Brain microvascular endothelial cell (primary cell): ENCODE measurements at regions not wholly inside any gene's neighbourhood (a gene's known extent, or its start where the extent isn't known, plus 50 kb on each side); places are given as distances from the start of the nearest gene placed in this dataset.

Experiments used
- DNase-seq: peaks from one replicate; pipeline ENCODE4 v3.0.0-alpha.2; 2020
- H3K27ac ChIP-seq: fragments of 250-450 bp; sonication (Bioruptor Pico); 2 replicates; pipeline ENCODE4 v1.5.1; 2020; ENCODE audit warnings: mild to moderate bottlenecking, moderate library complexity
- H3K27me3 ChIP-seq: fragments of 250-450 bp; sonication (Bioruptor Pico); replicated peaks from 2 replicates; pipeline ENCODE4 v1.5.1; 2020; ENCODE audit warnings: mild to moderate bottlenecking
- H3K36me3 ChIP-seq: fragments of 250-450 bp; sonication (Bioruptor Pico); replicated peaks from 2 replicates; pipeline ENCODE4 v1.5.1; 2020; ENCODE audit warnings: mild to moderate bottlenecking
- H3K4me3 ChIP-seq: 2 replicates; pipeline ENCODE4 v1.5.1; 2011; ENCODE audit warnings: low read depth, mild to moderate bottlenecking, control low read depth, low read length, moderate library complexity
- in situ Hi-C: cut with HindIII; loops from 2 replicates; pipeline ENCODE4 v1.10.0; 2017; ENCODE audit warnings: low sequenced_read_pairs, low pct_ligation_motif_present
- TF ChIP-seq, protein P1 (sequence below): IDR thresholded peaks from 2 replicates; pipeline ENCODE4 v1.5.1; 2011; ENCODE audit warnings: low read depth, mild to moderate bottlenecking, moderate library complexity, low read length, control low read depth, inconsistent platforms; ENCODE audit errors: missing control alignments

DNA sequence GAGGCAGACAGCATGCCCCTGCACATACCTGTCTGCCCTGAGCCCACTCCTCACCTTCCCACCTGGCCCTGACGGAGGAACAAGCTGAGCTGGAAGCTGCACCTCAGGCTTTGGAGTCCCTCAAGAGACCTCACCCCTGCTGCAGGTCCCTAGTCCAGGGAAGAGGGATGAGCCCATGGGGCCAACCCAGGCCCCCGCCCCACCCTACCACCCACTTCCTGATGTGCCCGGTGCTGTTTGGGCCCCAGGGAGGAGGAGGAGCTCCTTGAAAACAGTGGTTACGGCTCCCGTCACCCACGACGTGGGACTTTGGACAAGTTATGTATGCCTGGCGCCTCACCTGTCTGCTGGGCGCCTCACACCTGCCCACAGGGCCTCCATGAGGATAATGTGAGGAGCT, 250.2 kb downstream of the NPHP4 start:
- Histone ChIP-seq H3K36me3 (no peaks in the 10 kb centered on the region), H3K27me3 (no peaks in the 10 kb centered on the region), H3K27ac (no peak overlapping the region), H3K4me3 (no peak overlapping the region)
- DNase-seq, result no peak
- TF ChIP-seq, protein P1, sequence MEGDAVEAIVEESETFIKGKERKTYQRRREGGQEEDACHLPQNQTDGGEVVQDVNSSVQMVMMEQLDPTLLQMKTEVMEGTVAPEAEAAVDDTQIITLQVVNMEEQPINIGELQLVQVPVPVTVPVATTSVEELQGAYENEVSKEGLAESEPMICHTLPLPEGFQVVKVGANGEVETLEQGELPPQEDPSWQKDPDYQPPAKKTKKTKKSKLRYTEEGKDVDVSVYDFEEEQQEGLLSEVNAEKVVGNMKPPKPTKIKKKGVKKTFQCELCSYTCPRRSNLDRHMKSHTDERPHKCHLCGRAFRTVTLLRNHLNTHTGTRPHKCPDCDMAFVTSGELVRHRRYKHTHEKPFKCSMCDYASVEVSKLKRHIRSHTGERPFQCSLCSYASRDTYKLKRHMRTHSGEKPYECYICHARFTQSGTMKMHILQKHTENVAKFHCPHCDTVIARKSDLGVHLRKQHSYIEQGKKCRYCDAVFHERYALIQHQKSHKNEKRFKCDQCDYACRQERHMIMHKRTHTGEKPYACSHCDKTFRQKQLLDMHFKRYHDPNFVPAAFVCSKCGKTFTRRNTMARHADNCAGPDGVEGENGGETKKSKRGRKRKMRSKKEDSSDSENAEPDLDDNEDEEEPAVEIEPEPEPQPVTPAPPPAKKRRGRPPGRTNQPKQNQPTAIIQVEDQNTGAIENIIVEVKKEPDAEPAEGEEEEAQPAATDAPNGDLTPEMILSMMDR, result no peak
- in situ Hi-C loops, result no loop called here

DNA sequence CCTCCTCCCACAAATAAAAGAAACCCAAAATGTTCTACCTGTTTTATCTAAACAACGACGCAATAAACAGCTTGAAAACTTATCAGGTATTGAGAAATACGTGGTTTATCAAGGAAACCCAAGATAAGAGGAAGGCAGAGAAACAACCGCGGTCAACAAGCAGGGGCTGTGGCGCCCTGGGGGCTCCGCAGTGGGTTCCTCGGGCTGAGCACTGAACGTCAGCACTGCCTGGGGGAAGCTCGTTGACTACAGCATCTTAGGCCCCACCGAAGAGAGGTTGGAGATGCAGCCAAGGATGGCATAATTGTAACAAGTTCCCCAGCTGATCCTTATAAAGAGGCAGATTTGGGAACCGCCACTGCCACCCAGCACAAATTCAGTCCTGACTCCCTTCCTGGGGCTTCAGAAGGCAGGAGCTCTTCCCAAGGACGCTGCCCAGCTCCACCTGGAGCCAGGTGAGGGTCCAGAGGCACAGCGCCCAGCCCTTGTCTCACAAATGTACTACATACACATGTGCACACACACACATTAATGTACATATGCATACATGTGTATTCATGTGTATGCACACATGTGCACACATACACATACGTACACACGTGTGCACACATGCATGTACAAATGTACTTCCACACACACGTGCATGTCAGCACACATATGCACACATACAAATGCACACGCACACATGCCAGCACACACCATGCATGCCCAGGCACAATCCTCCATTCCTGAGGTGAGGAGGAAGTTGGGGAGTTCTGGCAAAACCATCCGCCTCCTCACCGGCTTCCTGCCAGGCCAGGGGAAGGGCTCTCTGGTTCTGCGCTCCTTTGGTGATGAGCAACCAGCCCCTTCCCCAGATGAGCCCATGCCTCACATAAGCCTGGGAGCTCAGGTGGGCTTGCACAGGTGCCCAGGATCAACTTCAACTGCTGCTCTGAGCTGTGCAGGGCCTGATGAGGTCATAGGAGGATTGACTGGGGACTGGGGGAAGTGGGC, 251.1 kb downstream of the NPHP4 start:
- no peaks in the 10 kb centered on the region for H3K27me3 ChIP-seq
- in situ Hi-C loops, result no loop called here
- no peak overlapping the region for H3K27ac ChIP-seq
- no peak overlapping the region for H3K4me3 ChIP-seq
- no peaks in the 10 kb centered on the region for H3K36me3 ChIP-seq
- no peak for DNase-seq
- TF ChIP-seq, protein P1, result no peak

DNA sequence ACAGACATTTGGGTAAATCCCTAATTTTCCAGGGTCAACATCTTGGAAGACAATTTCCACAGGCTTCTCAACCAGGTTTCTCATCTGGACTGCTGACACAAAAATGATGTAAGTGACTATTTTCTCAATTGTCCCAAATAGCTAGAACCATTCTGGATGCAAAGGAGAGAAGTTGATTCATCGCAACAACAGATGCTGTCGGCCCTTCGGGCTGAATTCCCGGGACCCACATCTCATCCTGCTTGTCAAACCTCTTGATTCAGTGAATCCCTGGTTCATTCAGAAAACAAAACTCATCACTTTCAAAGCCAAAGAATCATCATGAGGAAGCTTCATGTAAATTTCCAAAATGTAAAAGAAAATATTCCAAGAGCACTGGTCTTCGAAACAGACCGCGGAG, 251.8 kb downstream of the NPHP4 start:
- no peaks in the 10 kb centered on the region for H3K27me3 ChIP-seq
- no peak overlapping the region for H3K4me3 ChIP-seq
- TF ChIP-seq, protein P1, result no peak
- DNase-seq, result no peak
- H3K36me3 ChIP-seq, result no peaks in the 10 kb centered on the region
- H3K27ac ChIP-seq, result no peak overlapping the region
- in situ Hi-C loops, result no loop called here

DNA sequence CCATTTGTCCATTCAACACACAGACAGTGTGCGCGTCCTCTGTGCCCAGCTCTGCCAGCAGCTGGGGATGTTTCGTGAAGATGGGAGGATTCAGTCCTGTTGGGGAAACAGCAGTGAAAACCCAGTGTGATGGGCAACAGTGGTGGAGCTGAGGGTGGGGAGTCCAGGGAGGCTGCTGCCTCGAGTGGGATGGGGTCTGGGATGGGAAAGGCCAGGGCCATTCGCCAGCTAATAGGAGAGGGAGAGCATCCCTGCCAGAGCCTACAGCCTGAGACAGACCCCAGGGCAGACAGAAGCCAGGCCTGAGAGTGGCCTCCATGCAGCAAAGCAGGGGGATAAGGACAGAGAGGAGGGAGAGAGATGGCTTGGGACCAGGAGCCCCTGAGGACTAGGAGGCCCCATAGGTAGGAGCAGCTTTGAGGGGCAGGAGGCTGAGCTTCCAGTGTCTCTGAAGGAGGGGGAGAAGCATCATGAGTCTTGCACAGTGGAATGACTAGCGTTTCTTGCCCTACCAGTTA, 252.6 kb downstream of the NPHP4 start:
- no peaks in the 10 kb centered on the region for H3K27me3 ChIP-seq
- in situ Hi-C loops, result no loop called here
- H3K36me3 ChIP-seq, result no peaks in the 10 kb centered on the region
- TF ChIP-seq, protein P1, result no peak
- DNase-seq, result no peak
- H3K27ac ChIP-seq, result no peak overlapping the region
- H3K4me3 ChIP-seq, result no peak overlapping the region

DNA sequence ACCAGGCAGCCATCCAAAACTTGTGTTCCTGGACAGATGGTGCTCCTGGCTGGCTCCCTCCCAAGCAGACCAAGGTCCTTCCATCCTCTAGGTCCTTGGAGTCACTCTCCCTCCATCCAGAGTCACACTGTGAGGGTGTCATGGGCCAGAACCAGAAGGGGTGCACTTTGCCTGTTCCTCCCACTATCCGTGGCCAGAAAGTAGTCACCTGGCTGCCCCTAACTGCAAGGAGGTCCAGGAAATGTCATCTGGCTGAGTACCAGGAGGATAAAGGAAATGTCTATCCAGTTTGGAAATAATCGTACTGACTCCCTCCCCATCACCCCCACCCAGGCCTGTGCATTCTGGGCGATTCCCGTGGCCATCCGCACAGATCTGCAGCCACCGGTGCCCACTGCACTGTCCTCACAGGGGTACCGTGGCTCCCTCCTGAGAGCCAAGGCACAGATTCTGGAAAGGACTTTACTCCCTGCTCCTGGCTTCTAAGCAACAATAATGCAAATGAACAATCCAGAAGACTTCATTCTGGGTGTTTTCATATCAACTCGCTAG, 253.2 kb downstream of the NPHP4 start:
- no peak overlapping the region for H3K27ac ChIP-seq
- TF ChIP-seq, protein P1, result no peak
- no peak overlapping the region for H3K4me3 ChIP-seq
- no peaks in the 10 kb centered on the region for H3K27me3 ChIP-seq
- H3K36me3 ChIP-seq, result no peaks in the 10 kb centered on the region
- DNase-seq, result no peak
- in situ Hi-C loops, result no loop called here
